Spleen (tissue), 11 donors: ENCODE measurements at regions not wholly inside any gene's neighbourhood (a gene's known extent, or its start where the extent isn't known, plus 50 kb on each side); places are given as distances from the start of the nearest gene placed in this dataset.

Source experiments
- DNase-seq: peaks from one replicate; pipeline ENCODE4 v3.0.0-alpha.2; 2020
- H3K27ac ChIP-seq, 8 donors: fragments of 200-600 bp; sonication (generic) in 7 of 8; 1 replicate in 4 of 8; 2 replicates in 4 of 8; pipeline versions ENCODE4 v1.5.0 to v1.8.0; 2016 to 2021; ENCODE audit warnings: inconsistent platforms in 4 of 8, mild to moderate bottlenecking in 4 of 8, moderate library complexity in 1 of 8
- H3K27me3 ChIP-seq, 7 donors: fragments of 200-600 bp; sonication (generic) in 6 of 7; replicated peaks in 1 of 7; 1 replicate in 4 of 7; 2 replicates in 3 of 7; pipeline versions ENCODE4 v1.5.0 to v1.8.0; 2016 to 2021; ENCODE audit warnings: inconsistent platforms in 3 of 7, mild to moderate bottlenecking in 1 of 7
- H3K36me3 ChIP-seq, 6 donors: fragments of 200-600 bp; sonication (generic) in 5 of 6; 1 replicate in 4 of 6; 2 replicates in 2 of 6; pipeline versions ENCODE4 v1.5.0 to v1.8.0; 2016 to 2021; ENCODE audit warnings: inconsistent platforms in 2 of 6
- H3K4me1 ChIP-seq, 6 donors: fragments of 200-600 bp; sonication (generic) in 5 of 6; 1 replicate in 3 of 6; 2 replicates in 3 of 6; pipeline versions ENCODE4 v1.5.0 to v1.8.0; 2016 to 2021; ENCODE audit warnings: inconsistent platforms in 3 of 6
- H3K4me3 ChIP-seq, 8 donors: fragments of 200-600 bp; sonication (generic) in 7 of 8; 1 replicate in 4 of 8; 2 replicates in 4 of 8; pipeline versions ENCODE4 v1.5.0 to v1.8.0; 2016 to 2021; ENCODE audit warnings: inconsistent platforms in 4 of 8, mild to moderate bottlenecking in 4 of 8, moderate library complexity in 2 of 8
- H3K9me3 ChIP-seq, 8 donors: fragments of 200-600 bp; sonication (generic) in 7 of 8; 1 replicate in 4 of 8; 2 replicates in 4 of 8; pipeline versions ENCODE4 v1.5.0 to v1.8.0; 2016 to 2021; ENCODE audit warnings: inconsistent platforms in 4 of 8
- POLR2A ChIP-seq, 3 donors: fragments of 450-650 bp; IDR thresholded peaks; one replicate each; pipeline ENCODE4 v1.5.1; 2017; ENCODE audit warnings: antibody characterized with exemption in 3 of 3, mild to moderate bottlenecking in 1 of 3
- POLR2AphosphoS5 ChIP-seq, 3 donors: sonication (generic); formaldehyde crosslinking; IDR thresholded peaks; one replicate each; pipeline ENCODE4 v1.5.1; 2017; ENCODE audit warnings: antibody characterized with exemption in 3 of 3
- WGBS, 5 donors: extraction: QIAGEN DNeasy Blood & Tissue Kit in 3 of 5; methylation state at CpG; one replicate each; pipeline versions ENCODE4 v1.1.5 to v1.1.7; 2013 to 2018; 5-methylcytosine and 5-hydroxymethylcytosine counted together
- intact Hi-C: fragments of 100-400 bp; cut with DNase I; formaldehyde crosslinking; loops from one replicate; pipeline ENCODE4 v1.15.0; 2023; ENCODE audit warnings: low total_unique reads
- TF ChIP-seq, protein P1 (sequence below), 11 experiments: fragments of 200-600 bp in 7 of 11; fragments of 450-650 bp in 4 of 11; sonication (generic) in 4 of 11; IDR thresholded peaks in 8 of 11; conservative IDR thresholded peaks in 3 of 11; 1 replicate in 7 of 11; 2 replicates in 4 of 11; pipeline versions ENCODE4 v1.4.0 to v1.8.0; 2016 to 2021; ENCODE audit warnings: antibody characterized with exemption in 11 of 11, inconsistent platforms in 4 of 11, mild to moderate bottlenecking in 1 of 11
- donor health status: healthy with polysubstance abuse.
- donor health status: DM: no; HTN: no; CAD: no; lungs with moderate emphysema.
- donor health status: DM: no; HTN: no; CAD: no.
- donor health status: Bipolar disorder and iron deficiency.
- donor health status: healthy.
- donor health status: DM: no; HTN: no; CAD: no.
- donor health status: DM: yes; HTN: yes; CAD: no.

DNA sequence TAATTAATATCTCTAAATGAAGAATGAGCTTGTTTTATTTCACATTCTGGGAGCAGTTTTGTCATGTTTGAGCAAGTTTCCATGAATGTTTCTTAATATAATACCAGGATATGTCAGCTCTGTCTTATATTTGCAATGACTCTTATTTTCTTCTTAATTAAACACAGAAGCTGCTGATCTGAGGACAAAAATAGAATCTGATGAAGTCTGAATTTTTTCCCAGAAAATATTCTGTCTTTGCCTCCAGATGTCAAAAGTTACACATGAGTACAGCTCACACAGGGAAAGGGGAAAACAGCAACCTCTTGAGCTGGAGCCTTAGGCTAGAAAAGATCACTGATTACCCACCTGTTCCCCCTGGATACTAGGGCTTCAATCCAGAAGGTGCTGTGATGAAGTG is 606.6 kb upstream of the SYT4 start:
- no peaks in the 10 kb centered on the region for H3K4me1 ChIP-seq
- no peak for DNase-seq
- no peaks in the 10 kb centered on the region for H3K27me3 ChIP-seq
- intact Hi-C loops = loop anchor here (10.0 kb wide), 1 partner anchor 59 kb away; no protein-coding TSS in a partner anchor
- H3K4me3 ChIP-seq = no peak overlapping the region
- no peaks in the 10 kb centered on the region for H3K9me3 ChIP-seq
- H3K27ac ChIP-seq = no peak overlapping the region
- H3K36me3 ChIP-seq = no peaks in the 10 kb centered on the region
- TF ChIP-seq, protein P1, sequence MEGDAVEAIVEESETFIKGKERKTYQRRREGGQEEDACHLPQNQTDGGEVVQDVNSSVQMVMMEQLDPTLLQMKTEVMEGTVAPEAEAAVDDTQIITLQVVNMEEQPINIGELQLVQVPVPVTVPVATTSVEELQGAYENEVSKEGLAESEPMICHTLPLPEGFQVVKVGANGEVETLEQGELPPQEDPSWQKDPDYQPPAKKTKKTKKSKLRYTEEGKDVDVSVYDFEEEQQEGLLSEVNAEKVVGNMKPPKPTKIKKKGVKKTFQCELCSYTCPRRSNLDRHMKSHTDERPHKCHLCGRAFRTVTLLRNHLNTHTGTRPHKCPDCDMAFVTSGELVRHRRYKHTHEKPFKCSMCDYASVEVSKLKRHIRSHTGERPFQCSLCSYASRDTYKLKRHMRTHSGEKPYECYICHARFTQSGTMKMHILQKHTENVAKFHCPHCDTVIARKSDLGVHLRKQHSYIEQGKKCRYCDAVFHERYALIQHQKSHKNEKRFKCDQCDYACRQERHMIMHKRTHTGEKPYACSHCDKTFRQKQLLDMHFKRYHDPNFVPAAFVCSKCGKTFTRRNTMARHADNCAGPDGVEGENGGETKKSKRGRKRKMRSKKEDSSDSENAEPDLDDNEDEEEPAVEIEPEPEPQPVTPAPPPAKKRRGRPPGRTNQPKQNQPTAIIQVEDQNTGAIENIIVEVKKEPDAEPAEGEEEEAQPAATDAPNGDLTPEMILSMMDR (IDR thresholded peaks at IDR 0.05 in 8 of 11, conservative IDR thresholded peaks at IDR 0.05 in 3 of 11) = no peak
- TF ChIP-seq POLR2AphosphoS5 (IDR thresholded peaks at IDR 0.05) = no peak
- TF ChIP-seq POLR2A (IDR thresholded peaks at IDR 0.05) = no peak

DNA sequence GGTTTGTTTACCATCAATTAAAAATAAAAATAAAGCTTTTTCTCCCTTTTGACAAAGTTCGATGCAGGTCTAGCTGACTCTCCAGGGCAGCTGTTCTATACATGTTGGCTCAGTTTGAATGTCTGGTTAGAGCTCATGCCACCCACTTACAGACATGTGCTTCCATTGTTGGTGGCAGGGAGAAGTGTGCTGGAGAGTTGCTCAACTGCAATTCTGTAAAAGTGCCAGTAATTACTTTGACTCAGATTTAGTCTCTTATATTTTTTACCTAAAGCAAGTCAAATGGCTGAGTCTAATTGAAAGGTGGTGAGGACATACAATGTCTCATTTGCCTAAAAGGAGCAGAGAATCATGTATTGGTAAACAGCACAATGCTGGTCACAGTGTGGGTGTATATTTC is 609.1 kb upstream of the SYT4 start:
- Histone ChIP-seq H3K4me3 (no peak overlapping the region), H3K27me3 (no peaks in the 10 kb centered on the region), H3K9me3 (no peaks in the 10 kb centered on the region), H3K27ac (no peak overlapping the region), H3K36me3 (no peaks in the 10 kb centered on the region), H3K4me1 (no peaks in the 10 kb centered on the region)
- 77 to 93% (median 91%) methylated on average over 1 of the region's 1 CpG for WGBS, 5 donors
- no peak for DNase-seq
- intact Hi-C loops = loop anchor here (10.0 kb wide), 1 partner anchor 62 kb away; no protein-coding TSS in a partner anchor
- TF ChIP-seq, protein P1 (IDR thresholded peaks at IDR 0.05 in 8 of 11, conservative IDR thresholded peaks at IDR 0.05 in 3 of 11) = no peak
- TF ChIP-seq POLR2A (IDR thresholded peaks at IDR 0.05) (no peak), POLR2AphosphoS5 (IDR thresholded peaks at IDR 0.05) (no peak)

DNA sequence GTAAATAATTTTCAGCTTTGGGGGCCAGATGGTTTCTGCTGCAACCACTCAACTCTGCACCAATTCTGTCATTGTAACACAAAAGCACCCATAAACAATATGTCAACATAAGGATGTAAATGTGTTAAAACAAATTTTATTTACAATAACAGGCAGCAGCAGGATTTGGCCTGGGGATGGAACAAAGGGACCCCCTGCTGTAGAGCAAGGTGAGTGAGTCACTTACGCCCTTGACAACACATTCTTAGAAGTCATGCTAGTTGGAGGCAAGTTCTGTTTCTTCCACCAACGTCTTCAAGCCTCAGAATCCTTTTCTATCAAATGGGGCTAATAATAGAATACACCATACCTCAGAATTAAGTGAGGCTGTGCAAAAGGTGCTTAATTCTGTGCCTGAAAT is 610.2 kb upstream of the SYT4 start:
- DNase-seq = no peak
- H3K36me3 ChIP-seq = no peaks in the 10 kb centered on the region
- H3K9me3 ChIP-seq = no peaks in the 10 kb centered on the region
- WGBS, 5 donors = 56 to 69% (median 64%) methylated on average over 2 of the region's 2 CpGs
- no peak overlapping the region for H3K4me3 ChIP-seq
- intact Hi-C loops = loop anchor here (10.0 kb wide), 1 partner anchor 63 kb away; no protein-coding TSS in a partner anchor
- TF ChIP-seq, protein P1 (IDR thresholded peaks at IDR 0.05 in 8 of 11, conservative IDR thresholded peaks at IDR 0.05 in 3 of 11) = no peak
- TF ChIP-seq POLR2A (IDR thresholded peaks at IDR 0.05) (no peak), POLR2AphosphoS5 (IDR thresholded peaks at IDR 0.05) (no peak)
- no peak overlapping the region for H3K27ac ChIP-seq
- peaks cover 0 to 3% (median 0%) of the 10 kb centered on the region in 6 donors for H3K4me1 ChIP-seq
- no peaks in the 10 kb centered on the region for H3K27me3 ChIP-seq

DNA sequence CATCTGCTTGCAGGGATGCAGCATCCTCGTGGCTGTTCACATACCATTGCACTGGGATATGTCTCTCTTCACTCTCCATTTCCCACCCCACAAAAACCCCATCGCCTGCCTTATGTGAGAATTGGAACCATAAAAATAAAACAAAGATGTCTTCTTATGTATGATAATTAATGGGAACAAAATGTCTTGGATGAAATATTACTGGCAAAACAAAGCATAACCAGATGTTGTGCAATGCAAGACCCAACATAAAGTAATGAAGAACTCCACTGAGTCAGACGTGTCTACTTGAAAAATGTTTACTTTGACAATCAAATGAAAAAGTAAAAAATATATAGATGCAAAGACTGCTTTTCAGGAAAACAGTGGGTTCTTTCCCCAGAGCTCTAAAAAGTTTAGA is 611.3 kb upstream of the SYT4 start:
- Histone ChIP-seq H3K9me3 (no peaks in the 10 kb centered on the region), H3K27ac (no peak overlapping the region), H3K4me3 (no peak overlapping the region), H3K36me3 (no peaks in the 10 kb centered on the region), H3K4me1 (peaks cover 0 to 4% (median 0%) of the 10 kb centered on the region in 6 donors), H3K27me3 (no peaks in the 10 kb centered on the region)
- TF ChIP-seq POLR2A (IDR thresholded peaks at IDR 0.05) = no peak
- TF ChIP-seq, protein P1 (IDR thresholded peaks at IDR 0.05 in 8 of 11, conservative IDR thresholded peaks at IDR 0.05 in 3 of 11) = no peak
- no peak for TF ChIP-seq POLR2AphosphoS5 (IDR thresholded peaks at IDR 0.05)
- intact Hi-C loops = loop anchor here (10.0 kb wide), 1 partner anchor 64 kb away; no protein-coding TSS in a partner anchor
- WGBS, 5 donors = 64 to 84% (median 79%) methylated on average over 3 of the region's 3 CpGs
- no peak for DNase-seq
